ENCODE measurements at regions not wholly inside any gene's neighbourhood (a gene's known extent, or its start where the extent isn't known, plus 50 kb on each side); places are given as distances from the start of the nearest gene placed in this dataset.
A peak's percentile ranks its signal among the peaks of the same experiment; 100 is the strongest.
"Not testable (repeated sequence)": the region's sequence is repeated elsewhere in the genome, so short reads cannot be mapped to it uniquely, and the experiment has no call there.

- Histone ChIP-seq H3K27ac (ENCODE audit: low read length) (no peak overlapping the region), H3K36me3 (ENCODE audit: control insufficient read depth, insufficient read depth, low read length) (no peaks in the 10 kb centered on the region), H3K4me3 (ENCODE audit: low read length) (no peak overlapping the region), H3K9me3 (replicated peaks; ENCODE audit: control insufficient read depth, low read depth, low read length) (no peaks in the 10 kb centered on the region), H3K4me1 (ENCODE audit: control insufficient read depth, insufficient read depth, low read length) (no peaks in the 10 kb centered on the region), H3K27me3 (ENCODE audit: control insufficient read depth, insufficient read depth, low read length) (no peaks in the 10 kb centered on the region)
- WGBS (ENCODE audit: insufficient coverage), result 100% methylated on average over 1 of the region's 1 CpG
- DNase-seq, result no peak
Observed at GRCh38 chr9:84076384-84076783, 95.8 kb downstream of the RMI1 start.

GRCh38 chr9:84077816-84078215 is 97.2 kb downstream of the RMI1 start:
- no CpG with 5 or more reads among the region's 1 CpG for WGBS (ENCODE audit: insufficient coverage)
- H3K27ac ChIP-seq (ENCODE audit: low read length), result not testable (repeated sequence)

DNA sequence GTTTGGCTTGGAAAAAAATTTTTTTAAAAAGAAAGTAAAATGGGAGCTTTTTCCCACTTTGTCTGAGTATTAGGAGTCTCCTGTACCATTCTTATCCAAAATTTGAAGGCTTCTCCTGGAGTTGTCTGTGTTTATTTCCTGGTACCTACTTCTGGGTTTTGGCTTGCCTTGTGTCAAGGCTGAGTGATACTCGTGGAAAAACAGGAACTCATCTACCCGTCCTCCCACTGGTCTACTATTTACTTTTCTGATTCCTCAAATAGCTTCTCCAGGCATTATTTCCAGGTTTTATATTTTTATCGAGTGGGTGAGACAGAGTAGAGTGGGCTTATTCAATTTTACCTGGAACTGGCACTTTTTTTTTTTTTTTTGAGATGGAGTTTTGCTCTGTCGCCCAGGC is 99.4 kb downstream of the RMI1 start:
- Histone ChIP-seq H3K9me3 (replicated peaks; ENCODE audit: control insufficient read depth, low read depth, low read length) (no peaks in the 10 kb centered on the region), H3K27me3 (ENCODE audit: control insufficient read depth, insufficient read depth, low read length) (no peaks in the 10 kb centered on the region), H3K4me3 (ENCODE audit: low read length) (no peak overlapping the region), H3K36me3 (ENCODE audit: control insufficient read depth, insufficient read depth, low read length) (no peaks in the 10 kb centered on the region), H3K27ac (ENCODE audit: low read length) (no peak overlapping the region), H3K4me1 (ENCODE audit: control insufficient read depth, insufficient read depth, low read length) (no peaks in the 10 kb centered on the region)
- WGBS (ENCODE audit: insufficient coverage), result no CpG with 5 or more reads among the region's 4 CpGs
- no peak for DNase-seq

More at GRCh38 chr9:84077816-84078215, 97.2 kb downstream of the RMI1 start:
- not testable (repeated sequence) for H3K9me3 ChIP-seq (replicated peaks; ENCODE audit: control insufficient read depth, low read depth, low read length); H3K4me1 ChIP-seq (ENCODE audit: control insufficient read depth, insufficient read depth, low read length); H3K36me3 ChIP-seq (ENCODE audit: control insufficient read depth, insufficient read depth, low read length); DNase-seq; H3K27me3 ChIP-seq (ENCODE audit: control insufficient read depth, insufficient read depth, low read length); H3K4me3 ChIP-seq (ENCODE audit: low read length)

GRCh38 chr9:84101964-84102632 is 121.5 kb downstream of the RMI1 start:
- whole genome bisulfite sequencing (ENCODE audit: insufficient coverage), result 18% methylated on average over 13 of the region's 29 CpGs
- peaks cover 7% of the 10 kb centered on the region for H3K27me3 ChIP-seq (ENCODE audit: control insufficient read depth, insufficient read depth, low read length)
- H3K4me3 ChIP-seq (ENCODE audit: low read length), result peak overlapping the region; percentile 5

GRCh38 chr9:84103651-84104377 is 123.2 kb downstream of the RMI1 start:
- no peak for DNase-seq
- H3K4me3 ChIP-seq (ENCODE audit: low read length), result no peak overlapping the region
- H3K27ac ChIP-seq (ENCODE audit: low read length), result no peak overlapping the region
- H3K4me1 ChIP-seq (ENCODE audit: control insufficient read depth, insufficient read depth, low read length), result peaks cover 5% of the 10 kb centered on the region
- H3K9me3 ChIP-seq (replicated peaks; ENCODE audit: control insufficient read depth, low read depth, low read length), result no peaks in the 10 kb centered on the region
- 20% methylated on average over 1 of the region's 1 CpG for WGBS (ENCODE audit: insufficient coverage)
- peaks cover 7% of the 10 kb centered on the region for H3K27me3 ChIP-seq (ENCODE audit: control insufficient read depth, insufficient read depth, low read length)
- no peaks in the 10 kb centered on the region for H3K36me3 ChIP-seq (ENCODE audit: control insufficient read depth, insufficient read depth, low read length)

More at GRCh38 chr9:84101964-84102632, 121.5 kb downstream of the RMI1 start:
- DNase-seq, result no peak
- no peaks in the 10 kb centered on the region for H3K9me3 ChIP-seq (replicated peaks; ENCODE audit: control insufficient read depth, low read depth, low read length)
- no peak overlapping the region for H3K27ac ChIP-seq (ENCODE audit: low read length)
- peaks cover 5% of the 10 kb centered on the region for H3K4me1 ChIP-seq (ENCODE audit: control insufficient read depth, insufficient read depth, low read length)
- no peaks in the 10 kb centered on the region for H3K36me3 ChIP-seq (ENCODE audit: control insufficient read depth, insufficient read depth, low read length)

DNA sequence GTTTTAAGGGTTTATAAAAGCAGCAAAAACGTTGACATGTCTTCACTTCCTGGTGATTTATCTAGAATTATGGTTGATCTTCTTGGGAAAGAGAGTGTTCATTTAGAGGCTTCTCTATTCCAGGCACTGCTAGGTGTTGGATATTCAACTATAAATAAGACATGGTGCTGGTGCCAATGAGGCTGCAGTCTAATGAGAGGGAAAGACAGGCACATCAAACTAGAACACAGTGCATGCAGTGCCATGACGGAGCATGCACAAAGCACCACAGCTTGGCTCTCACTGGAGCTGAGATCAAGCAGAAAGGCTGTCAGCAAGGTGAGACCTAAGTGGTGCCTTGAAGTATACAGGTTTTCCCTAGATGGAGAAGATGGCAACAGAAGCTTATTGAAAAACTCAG is 126.5 kb downstream of the RMI1 start:
- Histone ChIP-seq H3K4me1 (ENCODE audit: control insufficient read depth, insufficient read depth, low read length) (peaks cover 2% of the 10 kb centered on the region), H3K36me3 (ENCODE audit: control insufficient read depth, insufficient read depth, low read length) (no peaks in the 10 kb centered on the region), H3K27me3 (ENCODE audit: control insufficient read depth, insufficient read depth, low read length) (peaks cover 3% of the 10 kb centered on the region), H3K9me3 (replicated peaks; ENCODE audit: control insufficient read depth, low read depth, low read length) (no peaks in the 10 kb centered on the region), H3K27ac (ENCODE audit: low read length) (no peak overlapping the region), H3K4me3 (ENCODE audit: low read length) (no peak overlapping the region)
- WGBS (ENCODE audit: insufficient coverage), result 42% methylated on average over 2 of the region's 2 CpGs
- no peak for DNase-seq

DNA sequence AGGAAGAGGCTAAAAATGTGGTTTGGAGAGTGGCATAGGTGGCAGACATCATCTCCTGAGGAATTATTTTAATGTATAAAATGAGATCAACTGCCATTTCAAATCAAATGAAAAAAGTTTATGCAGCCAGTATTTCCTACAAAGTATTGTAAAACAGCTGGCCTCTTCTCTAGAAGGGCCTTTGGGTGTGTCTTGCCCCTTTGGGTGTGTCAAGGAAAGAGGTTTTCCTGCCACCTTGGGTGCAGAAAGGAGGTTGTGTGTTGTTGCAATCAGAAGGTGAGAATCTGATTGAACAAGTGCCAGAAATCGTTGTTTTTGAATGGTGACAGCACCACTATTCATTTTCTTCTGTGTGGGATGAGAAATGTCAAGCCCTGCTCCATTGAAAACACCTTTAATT is 127.4 kb downstream of the RMI1 start:
- no peaks in the 10 kb centered on the region for H3K4me1 ChIP-seq (ENCODE audit: control insufficient read depth, insufficient read depth, low read length)
- no peaks in the 10 kb centered on the region for H3K36me3 ChIP-seq (ENCODE audit: control insufficient read depth, insufficient read depth, low read length)
- no peak overlapping the region for H3K4me3 ChIP-seq (ENCODE audit: low read length)
- H3K27me3 ChIP-seq (ENCODE audit: control insufficient read depth, insufficient read depth, low read length), result no peaks in the 10 kb centered on the region
- H3K27ac ChIP-seq (ENCODE audit: low read length), result no peak overlapping the region
- DNase-seq, result no peak
- no peaks in the 10 kb centered on the region for H3K9me3 ChIP-seq (replicated peaks; ENCODE audit: control insufficient read depth, low read depth, low read length)
- 80% methylated on average over 1 of the region's 1 CpG for WGBS (ENCODE audit: insufficient coverage)

DNA sequence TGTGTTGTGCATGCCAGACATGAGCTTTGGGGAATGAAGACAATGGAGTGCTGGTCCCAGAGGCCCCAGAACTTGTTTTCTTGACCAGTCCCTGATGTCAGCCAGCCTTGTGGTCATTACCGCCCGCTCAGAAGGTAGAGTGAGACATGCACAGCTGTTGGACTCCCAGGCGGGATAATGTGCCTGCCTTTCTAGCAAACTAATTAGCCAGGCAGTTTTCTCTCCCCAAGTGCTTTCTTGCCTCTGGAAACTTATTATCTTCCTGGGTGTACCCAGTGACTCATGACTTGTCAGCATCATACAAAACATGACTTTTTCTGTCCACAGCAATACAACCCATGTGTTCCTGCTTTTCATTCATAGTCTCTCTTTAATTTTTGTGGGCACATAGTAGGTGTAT is 131.1 kb downstream of the RMI1 start:
- WGBS (ENCODE audit: insufficient coverage), result 77% methylated on average over 3 of the region's 3 CpGs
- no peak overlapping the region for H3K4me3 ChIP-seq (ENCODE audit: low read length)
- peaks cover 3% of the 10 kb centered on the region for H3K9me3 ChIP-seq (replicated peaks; ENCODE audit: control insufficient read depth, low read depth, low read length)
- DNase-seq, result no peak
- H3K27ac ChIP-seq (ENCODE audit: low read length), result no peak overlapping the region
- H3K4me1 ChIP-seq (ENCODE audit: control insufficient read depth, insufficient read depth, low read length), result no peaks in the 10 kb centered on the region
- H3K36me3 ChIP-seq (ENCODE audit: control insufficient read depth, insufficient read depth, low read length), result no peaks in the 10 kb centered on the region
- H3K27me3 ChIP-seq (ENCODE audit: control insufficient read depth, insufficient read depth, low read length), result no peaks in the 10 kb centered on the region

DNA sequence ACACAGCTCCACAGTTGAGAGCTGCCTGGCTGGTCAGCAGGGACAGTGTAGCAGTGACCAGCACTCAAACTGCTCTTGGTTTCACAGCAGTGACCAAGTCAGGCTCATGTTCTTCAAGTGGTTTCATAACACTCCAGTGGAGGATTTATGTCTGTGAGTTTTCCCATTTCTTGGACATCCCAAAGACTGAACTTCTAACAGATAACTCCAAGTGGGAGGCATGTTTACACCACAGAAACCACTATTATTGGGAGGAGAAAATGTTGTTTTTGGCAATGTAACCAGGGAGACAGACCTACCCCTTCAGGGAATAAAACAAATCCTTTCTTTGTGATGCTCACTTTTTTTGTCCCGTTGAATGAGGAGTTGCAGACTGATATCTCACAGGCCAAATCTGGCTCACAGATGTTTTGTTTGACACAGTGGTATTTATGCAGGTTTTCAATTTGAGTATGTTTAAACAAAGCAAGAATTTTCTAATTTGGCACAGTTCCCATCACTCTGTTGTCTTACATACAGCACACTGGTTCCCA is 141.5 kb downstream of the RMI1 start:
- no peaks in the 10 kb centered on the region for H3K27me3 ChIP-seq (ENCODE audit: control insufficient read depth, insufficient read depth, low read length)
- no peaks in the 10 kb centered on the region for H3K36me3 ChIP-seq (ENCODE audit: control insufficient read depth, insufficient read depth, low read length)
- no CpG with 5 or more reads among the region's 1 CpG for WGBS (ENCODE audit: insufficient coverage)
- no peaks in the 10 kb centered on the region for H3K9me3 ChIP-seq (replicated peaks; ENCODE audit: control insufficient read depth, low read depth, low read length)
- no peak overlapping the region for H3K27ac ChIP-seq (ENCODE audit: low read length)
- peaks cover 3% of the 10 kb centered on the region for H3K4me1 ChIP-seq (ENCODE audit: control insufficient read depth, insufficient read depth, low read length)
- peak; percentile 37 for DNase-seq
- no peak overlapping the region for H3K4me3 ChIP-seq (ENCODE audit: low read length)

DNA sequence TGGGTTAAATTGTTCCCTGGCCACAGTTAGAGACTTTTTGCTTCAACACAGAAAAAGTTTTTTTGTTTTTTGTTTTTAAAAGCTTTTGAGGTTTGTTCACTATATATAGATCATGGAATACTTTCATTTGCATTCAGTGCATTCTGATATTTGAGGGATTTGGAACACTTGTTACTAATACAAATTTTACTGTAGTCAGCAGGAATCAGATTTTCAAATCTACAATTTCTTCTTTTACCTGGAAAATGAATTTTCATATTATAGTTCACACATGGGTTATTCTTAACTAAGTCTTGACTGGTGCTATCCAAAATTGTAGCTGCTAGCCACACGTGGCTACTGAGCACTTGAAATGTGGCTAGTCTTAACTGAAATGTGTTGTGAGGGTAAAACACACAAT is 142.0 kb downstream of the RMI1 start:
- Histone ChIP-seq H3K36me3 (ENCODE audit: control insufficient read depth, insufficient read depth, low read length) (no peaks in the 10 kb centered on the region), H3K9me3 (replicated peaks; ENCODE audit: control insufficient read depth, low read depth, low read length) (no peaks in the 10 kb centered on the region), H3K4me1 (ENCODE audit: control insufficient read depth, insufficient read depth, low read length) (peaks cover 3% of the 10 kb centered on the region), H3K4me3 (ENCODE audit: low read length) (no peak overlapping the region), H3K27me3 (ENCODE audit: control insufficient read depth, insufficient read depth, low read length) (no peaks in the 10 kb centered on the region), H3K27ac (ENCODE audit: low read length) (no peak overlapping the region)
- WGBS (ENCODE audit: insufficient coverage), result no CpG with 5 or more reads among the region's 1 CpG
- DNase-seq, result no peak

All from muscle of leg (tissue), 3 donors.